CD4-positive, alpha-beta T cell treated with Interleukin-4 for 4 hours (primary cell): ENCODE measurements at regions not wholly inside any gene's neighbourhood (a gene's known extent, or its start where the extent isn't known, plus 50 kb on each side); places are given as distances from the start of the nearest gene placed in this dataset.
A peak's percentile ranks its signal among the peaks of the same experiment; 100 is the strongest.

Source experiments
- DNase-seq: peaks from one replicate; pipeline ENCODE4 v3.0.0-alpha.2; 2020

DNA sequence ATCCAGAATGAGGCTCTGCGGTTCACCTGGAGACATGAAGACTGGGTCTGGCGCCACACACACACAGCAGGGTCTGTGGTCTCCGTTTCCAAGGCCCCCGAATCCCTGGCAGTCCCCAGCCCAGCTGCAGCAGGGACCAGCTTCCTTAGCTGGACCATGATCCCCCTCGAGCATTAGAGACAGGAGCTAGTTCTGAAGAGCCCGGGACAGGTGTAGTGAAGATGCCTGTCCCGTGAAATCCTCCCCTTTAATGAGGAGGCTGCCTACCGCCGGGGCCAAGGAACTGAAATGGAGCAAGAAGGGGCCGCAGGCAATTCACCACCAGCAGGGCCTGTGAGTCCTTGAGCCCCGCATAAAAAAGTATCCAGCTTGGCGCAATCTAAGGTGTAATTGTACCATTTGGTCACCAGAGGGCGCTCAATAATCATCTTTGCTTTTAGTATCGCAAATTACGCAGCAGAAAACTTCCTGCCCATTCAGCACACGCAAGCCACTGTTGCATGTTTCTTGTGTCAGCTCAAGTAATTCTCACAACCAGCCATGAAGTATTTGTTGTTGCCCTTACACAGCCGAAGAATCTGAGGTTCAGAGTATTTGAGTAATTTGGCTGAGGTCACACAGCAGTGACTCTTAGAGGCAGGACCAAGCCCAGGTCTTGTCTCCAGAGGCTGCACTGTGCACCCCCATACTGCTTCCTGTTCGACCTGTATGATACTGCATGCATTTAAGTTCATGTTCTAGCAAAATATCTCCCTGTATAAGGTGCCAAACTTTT, 54.3 kb upstream of the PPP2R5C start:
- peak; percentile 84 for DNase-seq

DNA sequence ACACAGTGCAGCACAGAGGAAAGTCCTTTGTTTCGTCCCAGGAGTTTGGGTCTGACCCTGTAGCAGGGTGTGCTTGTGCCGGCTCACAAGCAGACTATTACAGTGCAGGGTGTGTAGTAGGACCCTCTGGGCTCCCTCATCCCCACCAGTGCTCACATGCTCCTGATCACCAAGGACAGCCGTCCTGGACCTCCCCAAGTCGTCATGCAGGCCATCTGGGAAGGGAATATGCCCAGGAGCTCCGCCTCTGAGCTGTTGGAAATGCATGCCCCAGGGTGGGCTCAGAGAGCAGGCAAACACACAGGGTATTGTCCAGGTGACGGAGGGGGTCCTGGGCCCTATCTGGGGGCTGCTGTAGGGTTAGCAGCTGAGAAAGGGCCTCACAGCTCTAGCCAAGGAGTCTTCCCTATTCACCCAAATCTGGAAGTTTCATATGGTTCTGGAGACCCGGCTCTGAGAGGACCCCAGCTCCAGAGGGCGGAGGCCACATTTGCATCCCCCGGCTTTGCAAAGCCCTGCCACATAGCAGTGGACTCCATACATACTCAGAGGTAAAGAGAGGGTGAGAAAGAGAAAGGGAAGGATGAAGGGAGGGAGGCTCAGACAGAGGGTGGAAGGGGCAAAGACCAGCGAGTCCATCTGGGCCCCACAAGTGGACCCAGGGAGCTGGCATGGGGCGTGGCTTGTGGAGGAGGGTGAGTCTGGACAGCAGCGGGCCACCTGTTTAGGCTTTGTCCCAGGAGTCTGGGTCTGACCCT, 53.5 kb upstream of the PPP2R5C start:
- DNase-seq, result no peak

DNA sequence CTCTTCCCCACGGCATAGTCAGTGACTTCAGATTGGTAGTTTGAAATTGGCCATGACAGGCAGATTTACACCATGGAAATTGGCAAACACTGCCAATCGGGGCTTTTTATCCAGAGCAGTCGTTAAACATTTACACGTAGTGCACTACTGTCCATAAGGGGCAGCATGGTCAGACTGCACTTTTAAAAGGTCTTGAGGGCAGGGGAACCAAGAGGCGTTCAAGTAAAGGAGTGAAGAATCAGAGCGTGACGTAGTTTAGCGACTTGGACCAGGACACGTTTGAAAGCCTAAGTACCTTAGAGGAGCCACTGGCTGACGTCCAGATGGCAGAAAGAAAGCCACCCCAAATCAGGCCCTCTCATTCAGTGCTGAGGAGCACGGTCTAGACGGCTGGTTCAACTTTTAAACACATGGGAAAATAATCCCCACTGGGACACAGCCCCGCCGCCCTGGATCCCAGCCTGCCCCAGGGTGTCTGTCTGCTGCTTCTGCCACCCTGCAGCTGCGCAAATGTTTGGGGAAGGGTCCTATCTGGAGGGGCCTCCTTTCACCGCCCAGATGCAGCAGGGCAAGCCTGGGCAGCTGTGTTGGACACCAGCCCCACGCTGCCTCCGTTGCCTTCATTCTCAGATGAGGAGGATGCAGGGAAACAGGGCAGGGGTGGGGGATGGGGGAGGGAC, 52.5 kb upstream of the PPP2R5C start:
- DNase-seq, result no peak

DNA sequence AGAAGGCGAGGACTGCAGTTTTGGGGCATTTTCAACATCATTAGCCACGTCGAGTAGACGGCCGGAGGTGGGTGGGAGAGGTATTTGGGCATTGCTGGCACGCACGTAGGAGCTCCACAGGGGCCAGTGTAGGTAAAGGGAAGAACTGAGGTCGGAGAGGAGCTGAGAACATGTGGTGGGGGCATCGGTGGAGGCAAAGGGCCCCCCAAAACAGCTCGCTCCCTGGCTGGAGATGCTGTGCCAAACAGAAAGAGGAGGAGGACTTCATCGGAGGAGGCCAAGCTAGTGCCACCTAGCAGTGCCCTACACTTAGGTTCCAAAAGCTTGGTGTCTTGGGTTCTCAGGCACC, 52.0 kb upstream of the PPP2R5C start:
- DNase-seq, result no peak

DNA sequence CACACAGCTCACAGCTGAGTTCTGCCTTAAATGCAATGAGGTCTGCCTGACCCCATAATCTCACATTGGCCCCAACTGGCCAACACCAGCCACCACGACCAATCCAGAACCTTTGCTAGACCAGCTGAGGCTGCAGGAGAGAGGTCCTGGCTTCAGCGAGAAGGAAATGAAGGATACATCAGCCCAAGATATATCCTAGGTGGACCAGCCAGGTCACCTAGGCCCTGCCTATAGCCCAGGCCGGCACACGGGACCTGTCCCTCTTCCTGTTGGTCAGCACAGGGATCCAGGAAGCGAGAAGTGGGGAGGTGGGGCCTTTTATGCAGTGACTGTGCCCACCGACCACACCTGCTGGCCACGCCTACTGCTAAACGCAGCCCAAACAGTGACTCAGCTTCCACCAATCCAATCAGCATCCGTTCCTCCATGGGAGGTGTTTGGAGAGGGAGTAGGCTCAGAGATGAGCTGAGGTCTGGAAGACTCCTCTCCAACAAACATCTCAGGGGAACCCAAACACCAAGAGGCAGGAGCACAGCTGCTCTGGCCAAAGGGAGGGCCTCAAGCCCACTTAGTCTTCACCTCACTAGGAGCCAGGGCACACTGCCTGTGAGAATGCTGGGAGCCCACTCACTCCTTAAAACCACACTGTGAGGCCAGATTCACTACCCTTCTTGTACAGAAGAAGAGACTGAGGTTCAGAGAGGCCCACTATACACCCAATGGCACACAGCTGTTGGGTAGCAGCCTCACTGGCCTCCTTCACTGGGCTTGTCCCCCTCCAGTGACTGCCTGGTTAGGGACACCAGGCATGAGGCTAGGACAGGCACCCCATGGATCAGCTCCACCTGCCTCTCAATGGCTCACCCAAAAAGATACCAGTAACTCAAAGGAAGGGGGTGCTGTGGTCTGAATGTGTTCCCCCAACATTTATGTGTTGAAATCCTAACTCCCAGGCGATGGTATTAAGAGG, 51.3 kb upstream of the PPP2R5C start:
- no peak for DNase-seq

DNA sequence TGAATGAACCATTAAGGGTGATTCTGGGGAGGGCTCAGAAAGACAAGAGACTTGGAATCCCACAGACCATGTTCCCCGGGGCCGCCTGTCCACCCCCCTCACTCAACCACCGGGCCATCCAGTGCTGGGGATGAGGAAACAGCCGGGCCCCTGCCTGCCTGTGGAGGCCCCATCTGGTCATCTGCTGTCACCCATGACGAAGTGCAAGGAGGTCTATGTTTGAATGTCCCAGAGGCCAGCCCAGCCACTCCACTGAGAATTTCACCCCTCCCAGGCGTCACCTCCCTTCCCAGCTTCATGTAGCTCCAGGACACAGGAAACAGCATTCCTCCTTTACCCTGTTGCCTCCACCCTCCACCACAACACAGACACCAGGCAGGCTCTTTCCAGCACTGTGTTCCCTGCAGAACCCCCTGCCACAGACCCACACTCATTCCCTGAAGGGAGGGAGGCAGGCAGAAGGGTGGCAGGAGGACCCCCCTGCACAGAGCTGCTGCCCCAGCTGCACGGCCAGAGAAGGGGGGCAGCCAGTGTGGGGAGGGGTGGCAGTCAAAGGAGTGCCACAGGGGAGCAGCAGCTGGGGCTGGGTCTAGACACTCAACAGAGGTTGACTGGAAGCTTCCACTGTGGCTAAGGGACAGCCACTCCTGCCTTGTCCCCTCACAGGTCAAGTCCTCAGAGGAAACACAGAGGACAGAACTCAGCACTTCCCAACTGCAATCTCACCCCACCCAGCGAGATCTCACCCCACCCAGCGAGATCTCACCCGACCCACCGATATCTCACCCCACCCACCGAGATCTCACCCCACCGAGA, 50.3 kb upstream of the PPP2R5C start:
- no peak for DNase-seq
